Glomerular visceral epithelial cell (primary cell): ENCODE measurements at regions not wholly inside any gene's neighbourhood (a gene's known extent, or its start where the extent isn't known, plus 50 kb on each side); places are given as distances from the start of the nearest gene placed in this dataset.
A peak's percentile ranks its signal among the peaks of the same experiment; 100 is the strongest.

Source experiments
- DNase-seq: peaks from one replicate; pipeline ENCODE4 v3.0.0-alpha.2; 2016; ENCODE audit errors: extremely low spot score

DNA sequence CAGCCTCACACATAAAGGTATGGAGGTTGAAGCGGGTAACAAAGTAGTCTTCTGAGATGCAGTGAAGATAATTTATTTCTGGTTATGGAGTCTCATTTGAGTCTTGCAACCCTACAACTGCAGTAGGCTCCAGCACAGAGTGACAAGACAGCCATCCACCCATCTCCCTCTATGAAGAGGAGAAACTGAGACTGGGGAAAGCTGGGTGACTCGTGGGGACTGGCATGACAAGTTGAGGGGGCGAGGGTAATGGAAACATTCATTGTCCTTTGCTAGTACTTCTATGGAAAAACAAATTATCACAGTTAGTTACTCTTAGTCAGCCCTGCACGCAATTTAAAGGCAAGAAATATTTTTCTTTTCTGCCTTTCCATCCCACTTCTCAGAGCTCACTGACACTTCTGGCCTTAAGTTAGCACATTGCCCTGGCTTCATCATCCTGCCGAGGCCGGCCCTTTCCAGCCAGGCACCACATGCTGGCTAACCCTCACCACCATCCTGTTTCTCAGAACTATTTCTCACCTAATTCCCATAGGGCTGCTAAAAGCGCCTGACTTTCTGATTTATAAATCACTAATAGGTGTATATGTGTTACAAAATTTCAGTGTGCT is 361.1 kb downstream of the ETS1 start:
- no peak for DNase-seq

DNA sequence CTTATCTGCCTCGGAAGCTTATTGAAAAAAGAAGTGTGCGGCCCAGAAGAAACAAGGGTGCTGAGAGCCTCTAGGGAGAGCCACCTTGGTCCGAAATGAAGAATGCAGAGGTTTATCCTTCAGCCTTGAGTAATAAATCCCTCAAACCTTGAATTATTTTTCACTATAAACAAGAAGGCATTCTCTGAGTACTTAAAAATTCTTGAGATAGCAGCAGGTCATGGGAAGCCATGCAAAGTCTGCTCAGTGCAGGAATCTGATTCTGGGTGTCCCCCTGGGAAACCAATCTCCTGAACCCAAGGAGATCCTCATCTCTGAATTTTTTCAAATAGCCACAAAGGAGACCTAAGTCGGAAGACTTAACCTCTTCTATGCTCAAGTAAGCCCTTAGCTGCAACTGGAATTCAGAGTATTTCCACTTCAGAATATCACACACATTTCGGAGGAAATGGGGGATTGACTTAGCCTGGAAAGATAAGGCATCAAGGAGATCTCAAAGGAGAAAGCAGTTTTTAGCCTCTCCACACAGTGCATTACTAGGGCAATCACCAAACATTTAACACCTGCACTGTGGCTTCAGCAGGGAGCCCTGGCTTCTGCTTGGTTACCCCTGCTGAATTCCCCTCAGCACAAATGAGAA is 365.0 kb downstream of the ETS1 start:
- no peak for DNase-seq

DNA sequence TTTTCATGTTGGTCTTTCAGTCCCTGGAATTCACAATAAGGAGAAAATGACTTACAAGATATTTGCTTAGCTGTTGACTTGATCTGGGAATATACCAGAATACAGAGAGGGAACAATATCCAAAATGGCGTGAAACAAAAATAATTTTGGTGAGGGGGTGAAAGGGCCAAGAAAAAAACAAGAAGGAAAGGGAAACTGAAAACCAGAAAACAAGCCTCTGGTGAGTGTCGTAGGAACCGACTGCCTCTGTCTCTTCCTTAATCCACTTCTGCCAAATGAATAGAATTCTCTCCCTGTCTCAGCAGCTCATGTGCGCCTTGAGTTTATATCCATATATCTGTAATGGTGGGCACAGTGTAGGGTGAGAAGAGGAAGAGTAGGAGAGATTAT is 367.6 kb downstream of the ETS1 start:
- DNase-seq: no peak

DNA sequence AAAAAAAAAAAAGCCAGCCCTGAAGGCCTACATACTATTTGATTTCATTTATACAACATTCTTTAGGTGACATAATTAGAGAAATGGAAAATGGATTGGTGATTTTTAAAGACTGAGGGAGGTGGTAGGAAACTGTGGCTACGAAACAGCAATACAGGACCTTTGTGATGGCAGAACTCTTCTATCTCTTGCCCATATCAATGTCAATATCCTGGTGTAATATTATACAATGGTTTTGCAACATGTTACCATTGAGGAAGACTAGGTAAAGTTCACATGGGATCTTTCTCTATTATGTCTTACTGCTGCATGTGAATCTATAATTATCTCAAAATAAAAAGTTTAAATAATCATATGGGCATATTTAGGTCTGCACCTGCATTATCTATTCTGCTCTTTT is 371.2 kb downstream of the ETS1 start:
- no peak for DNase-seq

DNA sequence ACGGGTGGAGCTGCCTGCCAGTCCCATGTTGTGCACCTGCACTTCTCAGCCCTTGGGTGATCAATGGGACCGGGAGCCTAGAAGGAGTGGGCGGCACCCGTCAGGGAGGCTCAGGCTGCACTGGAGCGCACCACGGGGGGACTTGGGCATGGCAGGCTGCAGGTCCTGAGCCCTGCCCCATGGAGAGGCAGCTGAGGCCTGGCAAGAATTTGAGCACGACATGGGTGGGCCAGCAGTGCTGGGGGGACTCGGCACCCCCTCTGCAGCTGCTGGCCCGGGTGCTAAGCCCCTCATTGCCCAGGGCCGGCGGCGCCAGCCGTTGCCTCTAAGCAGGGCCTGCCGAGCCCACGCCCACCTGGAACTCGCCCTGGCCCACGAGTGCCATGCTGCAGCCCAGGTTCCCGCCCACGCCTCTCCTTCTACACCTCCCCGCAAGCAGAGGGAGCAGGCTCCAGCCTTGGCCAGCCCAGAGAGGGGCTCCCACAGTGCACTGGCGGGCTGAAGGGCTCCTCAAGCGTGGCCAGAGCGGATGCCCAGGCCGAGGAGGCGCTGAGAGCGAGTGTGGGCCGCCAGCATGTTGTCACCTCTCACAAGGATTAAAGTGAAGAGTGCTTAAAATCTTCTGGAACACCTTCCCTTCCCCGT is 372.0 kb downstream of the ETS1 start:
- DNase-seq: no peak

DNA sequence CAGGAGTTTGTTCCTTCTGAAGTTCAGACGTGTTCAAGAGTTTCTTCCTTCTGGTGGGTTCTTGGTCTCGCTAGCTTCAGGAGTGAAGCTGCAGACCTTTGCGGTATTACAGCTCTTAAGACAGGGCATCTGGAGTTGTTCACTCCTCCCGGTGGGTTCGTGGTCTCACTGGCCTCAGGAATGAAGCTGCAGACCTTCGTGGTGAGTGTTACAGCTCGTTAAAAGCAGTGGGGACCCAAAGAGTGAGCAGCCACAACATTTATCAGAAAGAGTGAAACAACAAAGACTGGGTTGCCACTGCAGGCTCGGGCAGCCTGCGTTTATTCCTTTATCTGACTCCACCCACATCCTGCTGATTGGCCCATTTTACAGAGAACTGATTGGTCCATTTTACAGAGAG is 373.1 kb downstream of the ETS1 start:
- DNase-seq: peak; percentile 14

DNA sequence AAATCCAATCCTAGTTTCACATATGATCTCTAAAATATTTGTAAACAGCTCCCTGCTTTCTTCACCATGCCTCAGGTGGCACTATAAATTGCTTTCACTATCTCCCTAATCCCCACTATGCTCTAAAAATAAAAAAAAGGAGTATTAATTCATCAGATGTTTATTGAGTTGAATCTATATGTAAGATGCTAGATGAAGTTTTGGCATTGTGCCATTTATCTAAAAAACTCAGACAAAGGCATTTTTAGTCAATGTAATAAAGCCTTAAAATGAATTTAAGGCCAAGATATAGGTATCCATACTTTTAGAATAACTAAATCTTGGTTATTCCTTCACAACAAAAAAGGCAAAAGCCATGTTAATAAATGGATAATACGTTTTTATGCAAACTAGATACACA is 373.9 kb downstream of the ETS1 start:
- no peak for DNase-seq

DNA sequence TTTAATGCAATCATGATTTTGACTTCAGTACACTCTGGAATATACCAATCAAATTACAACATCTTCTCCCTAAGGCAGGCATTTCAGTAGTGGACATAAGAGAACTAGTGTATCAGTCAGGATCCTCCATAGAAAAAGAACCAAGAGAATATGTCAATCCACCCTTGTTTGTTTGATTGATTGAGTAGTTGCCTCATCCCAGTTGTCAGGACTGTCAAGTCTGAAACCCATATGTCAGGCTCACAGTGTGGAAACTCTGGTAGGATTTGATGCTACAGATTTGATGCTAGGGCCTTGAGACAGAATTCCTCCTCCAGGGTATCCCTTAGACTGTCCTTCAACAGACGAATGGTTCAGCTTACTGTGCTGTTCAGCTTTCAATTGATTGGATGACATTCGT is 375.0 kb downstream of the ETS1 start:
- DNase-seq: no peak

DNA sequence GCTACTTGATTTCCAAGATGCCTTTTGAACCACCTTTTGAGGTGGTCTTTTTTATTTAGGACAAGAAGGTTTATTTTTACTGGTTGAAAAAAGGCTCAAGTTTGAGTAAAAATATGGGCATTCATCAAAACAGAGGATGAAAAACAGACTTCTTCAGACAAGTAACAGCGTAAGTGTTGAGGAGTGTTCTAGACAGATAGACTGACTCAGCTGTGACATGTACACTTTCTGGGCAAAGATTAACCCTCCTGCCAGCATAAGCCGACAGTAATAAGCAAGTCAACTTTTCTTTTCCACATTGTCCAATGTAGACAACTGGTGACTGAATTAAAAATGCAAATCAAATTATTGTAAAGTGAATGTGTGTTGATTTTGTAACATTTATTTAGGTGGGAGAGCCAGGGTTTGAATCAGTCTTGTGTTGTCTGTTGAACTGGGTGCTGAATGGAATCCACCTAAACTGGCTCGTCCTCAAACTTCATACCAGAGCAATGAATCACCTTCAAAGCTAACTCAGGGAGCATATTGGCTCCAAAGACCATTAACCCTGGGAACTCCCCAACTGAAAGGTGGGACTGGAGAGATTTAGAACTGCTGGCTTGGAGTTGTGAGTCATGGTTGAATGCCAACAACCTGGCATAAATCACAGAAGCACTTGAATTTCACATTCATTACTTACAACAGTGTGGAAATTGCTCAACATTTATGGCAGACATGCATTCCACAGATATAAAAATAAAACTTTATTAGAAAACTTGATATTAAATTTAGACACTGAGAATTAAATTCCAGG is 377.0 kb downstream of the ETS1 start:
- DNase-seq: peak; percentile 97

DNA sequence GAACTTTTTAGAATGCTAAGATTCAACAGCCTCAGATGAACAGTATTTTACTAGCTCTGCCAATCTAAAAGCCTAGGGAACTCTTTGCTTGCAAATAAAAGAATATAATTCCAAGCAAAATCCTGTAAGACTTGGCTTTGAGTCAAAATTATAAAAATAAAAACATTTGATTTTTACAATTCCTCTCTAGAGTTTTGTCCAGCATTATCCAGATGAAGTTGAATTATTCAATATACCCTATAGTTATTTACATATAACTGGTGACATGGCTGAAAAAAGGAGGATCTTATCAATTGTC is 378.3 kb downstream of the ETS1 start:
- no peak for DNase-seq

DNA sequence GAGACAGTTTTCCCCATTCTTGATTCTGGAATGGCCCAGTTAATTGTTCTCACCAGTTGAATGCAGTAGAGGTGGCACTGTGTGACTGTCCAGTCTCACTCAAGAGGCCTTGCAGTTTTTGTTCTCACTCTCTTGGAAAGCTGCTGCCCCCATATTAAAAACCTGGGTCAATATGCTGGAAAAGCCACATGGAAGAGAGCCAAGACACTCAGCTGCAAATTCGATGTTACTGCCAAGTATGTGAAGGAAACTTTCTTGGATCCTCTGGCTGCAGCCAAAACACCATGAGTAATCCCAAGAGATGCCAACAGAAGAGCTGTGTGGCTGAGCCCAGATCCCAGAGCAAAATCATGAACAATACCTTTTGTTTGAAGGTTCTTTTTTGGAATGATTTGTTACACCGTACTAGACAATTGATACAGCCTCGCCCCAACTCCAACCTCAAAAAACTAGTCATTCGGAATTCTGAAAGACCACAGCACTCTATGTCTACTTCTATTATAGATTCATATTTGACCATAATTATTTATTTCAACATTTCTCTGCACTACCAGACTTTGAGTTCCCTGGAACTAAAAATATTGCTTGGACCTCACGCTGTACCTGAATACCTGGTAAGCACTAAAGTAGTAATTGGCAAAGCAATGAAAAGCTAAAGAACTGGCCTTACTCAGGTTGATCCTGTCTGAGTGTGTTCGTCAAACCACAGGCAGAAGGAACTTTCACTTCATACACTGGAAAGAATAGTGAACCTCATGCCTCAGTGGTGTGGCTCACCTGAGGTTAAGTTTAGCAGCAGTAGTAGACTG is 378.8 kb downstream of the ETS1 start:
- DNase-seq: peak; percentile 92

DNA sequence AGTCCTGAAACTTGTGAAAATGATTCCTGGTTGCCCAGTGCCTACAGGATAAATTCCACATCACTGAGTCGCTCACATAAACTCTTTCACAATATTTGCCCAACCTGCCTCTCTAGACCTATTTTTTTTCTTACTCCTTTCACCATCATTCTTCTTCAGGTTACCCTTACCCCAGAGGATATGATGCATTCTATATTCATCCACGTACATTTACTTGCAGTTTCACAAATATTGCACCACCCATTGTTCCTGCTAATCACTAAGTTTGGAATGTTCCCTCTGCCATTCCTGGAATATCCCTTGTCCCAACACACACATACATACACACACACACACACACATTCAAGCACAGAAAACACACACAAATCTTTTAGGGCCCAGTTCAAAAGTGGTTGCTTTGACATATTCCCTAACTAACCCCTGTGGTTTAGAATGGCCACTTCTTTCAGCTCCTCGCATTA is 379.5 kb downstream of the ETS1 start:
- peak; percentile 71 for DNase-seq

DNA sequence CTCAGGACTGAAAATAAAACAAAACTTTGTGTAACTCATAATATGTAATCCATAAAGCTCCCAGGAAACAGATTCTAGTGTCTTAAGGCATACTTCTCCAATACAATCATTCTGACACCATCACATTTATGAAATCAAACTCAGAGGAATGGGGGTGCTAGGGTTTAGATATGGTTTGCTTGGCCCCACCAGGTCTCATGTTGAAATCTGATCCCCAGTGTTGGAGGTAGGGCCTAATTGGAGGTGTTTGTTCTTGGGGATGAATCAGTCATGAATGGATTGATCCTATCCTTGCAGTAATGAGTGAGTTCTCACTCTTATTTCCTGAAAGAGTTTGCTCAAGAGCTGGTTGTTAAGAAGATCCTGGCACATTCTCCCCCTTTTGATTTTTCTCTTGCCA is 380.9 kb downstream of the ETS1 start:
- peak; percentile 24 for DNase-seq

DNA sequence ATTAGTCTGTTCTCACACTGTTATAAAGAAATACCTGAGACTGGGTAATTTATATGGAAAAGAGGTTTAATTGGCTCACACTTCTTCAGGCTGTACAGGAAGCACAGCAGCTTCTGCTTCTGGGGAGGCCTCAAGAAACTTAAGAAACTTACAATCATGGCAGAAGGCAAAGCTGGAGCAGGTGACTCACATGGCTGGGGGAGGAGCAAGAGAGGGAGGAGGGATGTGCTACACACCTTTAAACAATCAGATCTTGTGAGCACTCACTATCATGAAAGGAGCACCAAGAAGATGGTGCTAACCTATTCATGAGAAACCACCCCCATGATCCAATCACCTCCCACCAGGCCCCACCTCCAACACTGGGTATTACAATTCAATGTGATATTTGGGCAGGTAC is 381.6 kb downstream of the ETS1 start:
- no peak for DNase-seq

DNA sequence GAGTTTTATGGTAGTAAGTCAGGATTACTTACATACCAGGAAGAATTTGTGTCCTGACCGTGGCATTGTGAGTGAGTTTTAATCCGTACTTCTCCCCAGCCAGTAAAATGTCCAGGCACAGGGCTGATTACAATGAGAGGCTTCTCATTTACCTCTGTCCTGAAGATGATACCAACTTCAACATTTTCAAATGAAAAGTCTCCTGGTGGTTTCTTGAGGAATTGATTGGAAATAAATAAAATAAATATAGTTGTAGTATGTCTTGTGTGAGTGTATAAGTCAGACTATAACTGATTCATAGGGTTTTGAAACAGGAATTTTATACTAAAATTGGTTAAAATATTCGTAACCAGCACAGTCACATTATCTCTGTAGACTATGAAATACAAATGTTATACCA is 382.5 kb downstream of the ETS1 start:
- no peak for DNase-seq

DNA sequence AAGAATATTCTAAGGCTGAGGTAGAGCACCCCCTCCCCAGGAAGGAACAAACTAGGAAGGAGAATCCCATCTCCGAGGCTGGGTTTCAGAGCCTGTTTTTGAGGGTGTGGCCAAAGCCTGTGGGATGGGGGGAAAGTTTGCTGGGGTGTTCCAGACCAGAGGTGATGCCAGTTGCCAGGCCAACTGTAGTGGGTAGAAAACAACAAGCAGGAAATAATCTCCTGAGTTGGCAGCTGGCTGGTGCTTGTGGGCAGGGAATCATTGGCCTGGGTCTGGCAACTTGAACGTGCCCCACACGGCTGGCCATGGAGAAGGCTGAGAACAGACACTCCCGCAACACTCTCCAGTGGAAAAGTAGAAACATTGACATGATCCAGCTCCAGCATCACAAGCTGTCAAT is 385.6 kb downstream of the ETS1 start:
- peak; percentile 61 for DNase-seq

DNA sequence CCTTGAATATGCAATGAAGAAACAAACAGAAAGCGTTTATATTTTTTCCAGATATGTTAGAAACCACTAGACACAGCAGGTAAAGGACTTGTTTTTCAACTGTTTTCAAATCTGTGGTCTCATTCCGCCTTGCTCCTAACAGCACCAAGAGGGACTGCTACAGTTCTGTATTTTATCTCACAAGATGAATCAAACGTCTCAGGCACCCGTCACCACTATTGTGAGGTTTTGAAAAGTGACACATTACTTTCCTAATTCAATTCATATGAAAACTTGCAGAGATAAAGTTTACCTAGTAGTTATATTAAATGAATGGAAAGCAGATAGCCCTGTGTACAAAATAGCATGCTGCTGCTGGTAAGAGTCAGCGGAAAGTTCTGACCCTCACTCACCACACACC is 386.3 kb downstream of the ETS1 start:
- DNase-seq: no peak

DNA sequence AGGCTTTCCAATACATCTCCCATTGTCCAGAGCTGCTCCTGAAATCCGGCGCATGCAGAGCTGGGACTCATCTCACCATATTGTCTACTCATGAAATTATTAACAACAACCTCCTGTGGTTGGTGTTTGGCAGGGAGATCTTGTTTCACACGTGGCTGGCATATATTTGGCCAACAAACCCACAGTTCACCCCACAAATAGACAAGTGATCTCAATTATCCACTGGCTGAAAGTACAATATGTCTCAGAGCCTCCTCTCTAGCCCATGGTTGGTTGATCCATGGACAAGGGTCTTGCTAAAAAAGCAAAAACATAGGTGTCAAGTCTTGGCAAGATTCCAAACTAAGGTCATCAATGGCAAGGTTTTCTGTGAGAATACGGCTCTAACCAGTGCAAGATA is 386.9 kb downstream of the ETS1 start:
- DNase-seq: no peak

DNA sequence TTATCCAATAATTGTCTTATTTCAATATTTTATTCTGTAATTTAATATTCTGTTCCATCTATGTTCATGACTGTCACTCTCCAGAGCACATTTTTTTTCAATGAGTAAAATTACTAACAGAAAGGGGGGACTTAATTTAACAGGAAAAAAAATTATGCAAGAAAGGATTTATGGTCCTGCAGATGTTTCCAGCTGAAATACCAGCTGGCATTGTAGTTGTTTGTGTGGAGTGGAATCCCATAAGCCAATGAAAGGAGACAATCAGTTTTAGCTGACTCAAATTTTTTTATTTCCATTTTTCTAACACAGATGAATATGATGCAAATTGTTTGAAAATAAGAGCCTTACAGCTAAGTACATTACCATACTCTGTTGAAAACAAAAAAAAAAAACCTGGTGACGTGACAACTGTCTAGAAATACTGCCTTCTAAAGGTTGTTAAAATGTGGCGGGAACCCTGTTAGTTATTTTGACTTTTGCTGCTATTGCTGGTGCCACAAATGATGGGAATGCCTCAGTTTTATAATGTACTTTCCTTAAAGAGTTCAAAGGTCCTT is 389.1 kb downstream of the ETS1 start:
- no peak for DNase-seq

DNA sequence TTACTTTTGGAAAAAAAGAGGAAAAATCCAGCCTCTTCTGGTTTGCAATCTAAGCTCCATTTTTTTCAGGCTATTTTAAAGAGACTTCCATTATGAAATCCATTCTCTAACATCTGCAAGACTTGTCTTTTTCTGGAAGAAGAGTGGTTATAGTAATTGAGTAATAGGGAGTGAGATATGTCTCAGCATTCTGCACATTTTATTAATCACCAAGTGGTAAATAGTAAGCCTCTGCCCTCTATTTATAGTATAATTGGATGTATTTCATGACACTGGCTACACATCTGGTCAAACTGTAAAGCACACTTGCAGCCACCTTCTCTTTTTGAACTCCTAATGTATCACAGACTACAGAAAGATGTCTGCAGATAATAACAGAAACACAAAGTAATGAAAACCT is 391.1 kb downstream of the ETS1 start:
- no peak for DNase-seq

DNA sequence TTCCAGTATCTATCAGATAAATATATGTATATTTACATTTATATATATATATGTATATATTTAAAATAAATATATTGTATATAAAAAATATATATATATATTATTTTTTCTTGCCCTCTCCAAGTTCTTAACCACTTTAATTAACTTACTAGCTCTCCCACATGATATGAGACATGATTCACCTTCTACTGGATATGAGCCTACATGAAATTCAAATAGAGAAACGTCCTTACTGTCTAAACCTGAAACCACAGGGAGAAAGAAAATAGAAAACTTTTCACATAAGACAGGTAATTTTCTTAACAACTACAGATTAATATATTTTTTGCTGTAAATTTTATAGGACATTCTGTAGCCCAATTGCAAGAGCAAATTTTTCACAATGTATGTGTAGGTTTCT is 391.6 kb downstream of the ETS1 start:
- no peak for DNase-seq
